ENCODE measurements at regions not wholly inside any gene's neighbourhood (a gene's known extent, or its start where the extent isn't known, plus 50 kb on each side); places are given as distances from the start of the nearest gene placed in this dataset.

- no peak overlapping the region for H3K27ac Mint-ChIP-seq
- DNase-seq (ENCODE audit: low spot score), result no peak
- H3K9me3 Mint-ChIP-seq, result no peaks in the 10 kb centered on the region
- no peaks in the 10 kb centered on the region for H3K36me3 Mint-ChIP-seq (ENCODE audit: low read depth)
- H3K4me1 Mint-ChIP-seq (ENCODE audit: low read depth), result no peaks in the 10 kb centered on the region
- intact Hi-C loops (cut with micrococcal nuclease), result no loop called here
- H3K4me3 Mint-ChIP-seq, result no peak overlapping the region
- H3K27me3 Mint-ChIP-seq (ENCODE audit: insufficient read depth), result peaks cover 25% of the 10 kb centered on the region
These were observed 135.1 kb downstream of the RRAGC start for GRCh38 chr1:38724160-38725131.

GRCh38 chr1:38721816-38722215 is 137.8 kb downstream of the RRAGC start:
- Mint-ChIP-seq H3K4me3 (no peak overlapping the region), H3K27me3 (ENCODE audit: insufficient read depth) (peaks cover 16% of the 10 kb centered on the region), H3K4me1 (ENCODE audit: low read depth) (no peaks in the 10 kb centered on the region), H3K36me3 (ENCODE audit: low read depth) (no peaks in the 10 kb centered on the region), H3K9me3 (no peaks in the 10 kb centered on the region), H3K27ac (no peak overlapping the region)
- no peak for DNase-seq (ENCODE audit: low spot score)
- intact Hi-C loops (cut with micrococcal nuclease), result no loop called here

- Mint-ChIP-seq H3K9me3 (no peaks in the 10 kb centered on the region), H3K4me1 (ENCODE audit: low read depth) (no peaks in the 10 kb centered on the region), H3K36me3 (ENCODE audit: low read depth) (no peaks in the 10 kb centered on the region), H3K27ac (no peak overlapping the region), H3K4me3 (no peak overlapping the region), H3K27me3 (ENCODE audit: insufficient read depth) (peaks cover 7% of the 10 kb centered on the region)
- intact Hi-C loops (cut with micrococcal nuclease), result no loop called here
- DNase-seq (ENCODE audit: low spot score), result no peak
These were observed 139.7 kb downstream of the RRAGC start for GRCh38 chr1:38719880-38720279.

GRCh38 chr1:38718031-38718430 is 141.5 kb downstream of the RRAGC start:
- H3K36me3 Mint-ChIP-seq (ENCODE audit: low read depth), result no peaks in the 10 kb centered on the region
- H3K27me3 Mint-ChIP-seq (ENCODE audit: insufficient read depth), result peaks cover 6% of the 10 kb centered on the region
- no peaks in the 10 kb centered on the region for H3K4me1 Mint-ChIP-seq (ENCODE audit: low read depth)
- H3K4me3 Mint-ChIP-seq, result no peak overlapping the region
- intact Hi-C loops (cut with micrococcal nuclease), result no loop called here
- no peaks in the 10 kb centered on the region for H3K9me3 Mint-ChIP-seq
- no peak overlapping the region for H3K27ac Mint-ChIP-seq
- DNase-seq (ENCODE audit: low spot score), result no peak

GRCh38 chr1:38716229-38716628 is 143.3 kb downstream of the RRAGC start:
- Mint-ChIP-seq H3K27ac (no peak overlapping the region), H3K9me3 (no peaks in the 10 kb centered on the region), H3K27me3 (ENCODE audit: insufficient read depth) (peaks cover 8% of the 10 kb centered on the region), H3K4me3 (no peak overlapping the region), H3K36me3 (ENCODE audit: low read depth) (no peaks in the 10 kb centered on the region), H3K4me1 (ENCODE audit: low read depth) (no peaks in the 10 kb centered on the region)
- DNase-seq (ENCODE audit: low spot score), result no peak
- intact Hi-C loops (cut with micrococcal nuclease), result no loop called here

GRCh38 chr1:38715415-38715814 is 144.2 kb downstream of the RRAGC start:
- Mint-ChIP-seq H3K27me3 (ENCODE audit: insufficient read depth) (peaks cover 8% of the 10 kb centered on the region), H3K4me1 (ENCODE audit: low read depth) (no peaks in the 10 kb centered on the region), H3K4me3 (no peak overlapping the region), H3K27ac (no peak overlapping the region), H3K36me3 (ENCODE audit: low read depth) (no peaks in the 10 kb centered on the region), H3K9me3 (no peaks in the 10 kb centered on the region)
- no peak for DNase-seq (ENCODE audit: low spot score)
- intact Hi-C loops (cut with micrococcal nuclease), result no loop called here

- Mint-ChIP-seq H3K27me3 (ENCODE audit: insufficient read depth) (peaks cover 5% of the 10 kb centered on the region), H3K4me1 (ENCODE audit: low read depth) (no peaks in the 10 kb centered on the region), H3K27ac (no peak overlapping the region), H3K4me3 (no peak overlapping the region), H3K36me3 (ENCODE audit: low read depth) (no peaks in the 10 kb centered on the region), H3K9me3 (no peaks in the 10 kb centered on the region)
- intact Hi-C loops (cut with micrococcal nuclease), result no loop called here
- no peak for DNase-seq (ENCODE audit: low spot score)
These were observed 147.5 kb downstream of the RRAGC start for GRCh38 chr1:38712046-38712445.

- no peaks in the 10 kb centered on the region for H3K4me1 Mint-ChIP-seq (ENCODE audit: low read depth)
- peaks cover 3% of the 10 kb centered on the region for H3K9me3 Mint-ChIP-seq
- no peaks in the 10 kb centered on the region for H3K36me3 Mint-ChIP-seq (ENCODE audit: low read depth)
- H3K27me3 Mint-ChIP-seq (ENCODE audit: insufficient read depth), result peaks cover 10% of the 10 kb centered on the region
- DNase-seq (ENCODE audit: low spot score), result no peak
- H3K4me3 Mint-ChIP-seq, result no peak overlapping the region
- H3K27ac Mint-ChIP-seq, result no peak overlapping the region
- intact Hi-C loops (cut with micrococcal nuclease), result no loop called here
These were observed 150.8 kb downstream of the RRAGC start for GRCh38 chr1:38708701-38709258.

GRCh38 chr1:38701088-38701487 is 158.5 kb downstream of the RRAGC start:
- Mint-ChIP-seq H3K4me1 (ENCODE audit: low read depth) (no peaks in the 10 kb centered on the region), H3K27me3 (ENCODE audit: insufficient read depth) (peaks cover 12% of the 10 kb centered on the region), H3K4me3 (no peak overlapping the region), H3K36me3 (ENCODE audit: low read depth) (no peaks in the 10 kb centered on the region), H3K27ac (no peak overlapping the region), H3K9me3 (peaks cover 1% of the 10 kb centered on the region)
- intact Hi-C loops (cut with micrococcal nuclease), result no loop called here
- no peak for DNase-seq (ENCODE audit: low spot score)

- intact Hi-C loops (cut with micrococcal nuclease), result no loop called here
- Mint-ChIP-seq H3K36me3 (ENCODE audit: low read depth) (no peaks in the 10 kb centered on the region), H3K27me3 (ENCODE audit: insufficient read depth) (peaks cover 11% of the 10 kb centered on the region), H3K4me1 (ENCODE audit: low read depth) (no peaks in the 10 kb centered on the region), H3K9me3 (no peaks in the 10 kb centered on the region), H3K27ac (no peak overlapping the region), H3K4me3 (no peak overlapping the region)
- DNase-seq (ENCODE audit: low spot score), result no peak
These were observed 159.5 kb downstream of the RRAGC start for GRCh38 chr1:38700077-38700470.

- intact Hi-C loops (cut with micrococcal nuclease), result no loop called here
- no peaks in the 10 kb centered on the region for H3K9me3 Mint-ChIP-seq
- H3K36me3 Mint-ChIP-seq (ENCODE audit: low read depth), result no peaks in the 10 kb centered on the region
- H3K4me3 Mint-ChIP-seq, result no peak overlapping the region
- no peaks in the 10 kb centered on the region for H3K4me1 Mint-ChIP-seq (ENCODE audit: low read depth)
- no peak overlapping the region for H3K27ac Mint-ChIP-seq
- no peak for DNase-seq (ENCODE audit: low spot score)
- peaks cover 9% of the 10 kb centered on the region for H3K27me3 Mint-ChIP-seq (ENCODE audit: insufficient read depth)
These were observed 160.1 kb downstream of the RRAGC start for GRCh38 chr1:38699330-38700076.

- Mint-ChIP-seq H3K36me3 (ENCODE audit: low read depth) (no peaks in the 10 kb centered on the region), H3K4me3 (no peak overlapping the region), H3K4me1 (ENCODE audit: low read depth) (no peaks in the 10 kb centered on the region)
These were observed 162.2 kb downstream of the RRAGC start for GRCh38 chr1:38697387-38697786.

GRCh38 chr1:38696371-38696770 is 163.2 kb downstream of the RRAGC start:
- Mint-ChIP-seq H3K27me3 (ENCODE audit: insufficient read depth) (peaks cover 4% of the 10 kb centered on the region), H3K27ac (no peak overlapping the region), H3K9me3 (no peaks in the 10 kb centered on the region), H3K4me3 (no peak overlapping the region), H3K36me3 (ENCODE audit: low read depth) (no peaks in the 10 kb centered on the region), H3K4me1 (ENCODE audit: low read depth) (no peaks in the 10 kb centered on the region)
- intact Hi-C loops (cut with micrococcal nuclease), result no loop called here
- DNase-seq (ENCODE audit: low spot score), result no peak

More at GRCh38 chr1:38697387-38697786, 162.2 kb downstream of the RRAGC start:
- no peak overlapping the region for H3K27ac Mint-ChIP-seq
- H3K27me3 Mint-ChIP-seq (ENCODE audit: insufficient read depth), result peaks cover 1% of the 10 kb centered on the region
- intact Hi-C loops (cut with micrococcal nuclease), result no loop called here
- no peak for DNase-seq (ENCODE audit: low spot score)
- no peaks in the 10 kb centered on the region for H3K9me3 Mint-ChIP-seq
